ENCODE measurements at regions not wholly inside any gene's neighbourhood (a gene's known extent, or its start where the extent isn't known, plus 50 kb on each side); places are given as distances from the start of the nearest gene placed in this dataset.

DNA sequence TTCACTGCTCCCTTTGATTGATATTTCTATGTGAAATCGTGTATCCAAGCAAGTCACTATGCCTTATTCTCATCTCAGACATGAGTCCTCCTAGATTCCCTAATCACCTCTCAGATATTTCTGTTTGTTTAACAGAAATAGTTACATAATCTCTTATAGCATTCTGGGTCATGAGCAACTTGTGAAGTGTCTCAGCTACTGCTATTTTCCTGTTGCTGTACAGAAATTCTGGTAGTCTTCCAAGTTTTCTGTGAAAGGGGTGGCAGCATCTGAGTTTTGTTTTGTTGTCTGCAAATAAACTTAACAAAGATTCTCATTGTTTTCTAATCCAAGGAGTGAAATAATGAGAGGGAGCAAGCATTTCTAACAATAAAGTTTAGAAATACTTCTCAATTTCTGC lies 256.9 kb upstream of the ST8SIA4 start:
- no peak overlapping the region for H3K4me3 ChIP-seq (ENCODE audit: control insufficient read depth, low read depth, low read length)
- TF ChIP-seq, protein P1, sequence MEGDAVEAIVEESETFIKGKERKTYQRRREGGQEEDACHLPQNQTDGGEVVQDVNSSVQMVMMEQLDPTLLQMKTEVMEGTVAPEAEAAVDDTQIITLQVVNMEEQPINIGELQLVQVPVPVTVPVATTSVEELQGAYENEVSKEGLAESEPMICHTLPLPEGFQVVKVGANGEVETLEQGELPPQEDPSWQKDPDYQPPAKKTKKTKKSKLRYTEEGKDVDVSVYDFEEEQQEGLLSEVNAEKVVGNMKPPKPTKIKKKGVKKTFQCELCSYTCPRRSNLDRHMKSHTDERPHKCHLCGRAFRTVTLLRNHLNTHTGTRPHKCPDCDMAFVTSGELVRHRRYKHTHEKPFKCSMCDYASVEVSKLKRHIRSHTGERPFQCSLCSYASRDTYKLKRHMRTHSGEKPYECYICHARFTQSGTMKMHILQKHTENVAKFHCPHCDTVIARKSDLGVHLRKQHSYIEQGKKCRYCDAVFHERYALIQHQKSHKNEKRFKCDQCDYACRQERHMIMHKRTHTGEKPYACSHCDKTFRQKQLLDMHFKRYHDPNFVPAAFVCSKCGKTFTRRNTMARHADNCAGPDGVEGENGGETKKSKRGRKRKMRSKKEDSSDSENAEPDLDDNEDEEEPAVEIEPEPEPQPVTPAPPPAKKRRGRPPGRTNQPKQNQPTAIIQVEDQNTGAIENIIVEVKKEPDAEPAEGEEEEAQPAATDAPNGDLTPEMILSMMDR (IDR thresholded peaks at IDR 0.05; ENCODE audit: control insufficient read depth, insufficient read depth, low read depth, low read length, missing control alignments): no peak
- no peak for DNase-seq (ENCODE audit: low read depth)

DNA sequence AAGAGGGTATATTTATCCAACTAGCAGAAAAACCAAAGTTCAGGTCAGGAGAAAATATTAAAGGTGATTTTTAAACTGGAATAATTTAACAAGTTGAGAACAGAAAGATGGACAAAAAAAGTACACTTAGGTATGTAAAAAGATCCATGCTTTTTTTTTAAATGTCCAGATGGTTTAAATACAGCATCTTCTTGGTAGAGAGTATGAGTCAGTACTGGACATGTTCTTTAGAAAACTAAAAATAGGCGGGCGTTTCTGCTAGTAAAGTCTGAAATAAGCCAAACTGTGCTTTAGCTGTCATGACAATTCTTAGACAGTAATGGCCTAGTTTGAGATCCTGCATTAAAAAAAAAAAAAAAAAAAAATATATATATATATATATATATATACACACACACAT lies 255.9 kb upstream of the ST8SIA4 start:
- no peak overlapping the region for H3K4me3 ChIP-seq (ENCODE audit: control insufficient read depth, low read depth, low read length)
- TF ChIP-seq, protein P1 (IDR thresholded peaks at IDR 0.05; ENCODE audit: control insufficient read depth, insufficient read depth, low read depth, low read length, missing control alignments): no peak
- no peak for DNase-seq (ENCODE audit: low read depth)

DNA sequence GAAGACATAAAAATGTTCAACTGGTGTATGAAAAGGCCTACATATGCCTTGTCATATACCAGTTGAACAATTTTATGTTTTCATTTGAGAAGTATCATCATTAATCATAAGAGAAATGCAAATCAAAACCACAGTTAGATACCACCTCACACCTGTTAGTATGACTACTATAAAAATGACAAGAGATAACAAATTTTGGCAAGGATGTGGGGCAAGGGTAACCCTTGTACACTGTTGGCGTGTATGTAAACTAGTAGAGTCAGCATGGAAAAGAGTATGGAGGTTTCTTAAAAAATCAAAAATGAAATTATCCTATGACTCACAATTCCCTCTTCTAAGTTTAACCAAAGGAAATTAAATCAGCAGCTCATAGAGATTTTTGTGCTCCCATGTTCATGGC lies 250.4 kb upstream of the ST8SIA4 start:
- DNase-seq (ENCODE audit: low read depth): no peak
- H3K4me3 ChIP-seq (ENCODE audit: control insufficient read depth, low read depth, low read length): no peak overlapping the region
- TF ChIP-seq, protein P1 (IDR thresholded peaks at IDR 0.05; ENCODE audit: control insufficient read depth, insufficient read depth, low read depth, low read length, missing control alignments): no peak

DNA sequence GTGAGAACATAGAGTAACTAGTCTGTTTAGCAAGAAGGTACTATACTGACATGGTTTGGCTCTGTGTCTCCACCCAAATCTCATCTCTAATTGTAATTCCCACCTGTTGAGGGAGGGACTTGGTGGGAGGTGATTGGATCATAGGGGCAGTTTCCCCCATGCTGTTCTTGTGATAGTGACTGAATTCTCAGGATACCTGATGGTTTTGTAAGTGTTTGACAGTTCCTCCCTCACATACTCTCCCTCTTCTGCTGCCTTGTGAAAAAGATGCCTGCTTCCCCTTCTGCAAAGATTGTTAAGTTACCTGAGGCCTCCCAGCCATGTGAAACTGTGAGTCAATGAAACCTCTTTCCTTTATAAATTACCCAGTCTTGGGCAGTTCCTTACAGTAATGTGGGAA lies 240.4 kb upstream of the ST8SIA4 start:
- TF ChIP-seq, protein P1 (IDR thresholded peaks at IDR 0.05; ENCODE audit: control insufficient read depth, insufficient read depth, low read depth, low read length, missing control alignments): no peak
- H3K4me3 ChIP-seq (ENCODE audit: control insufficient read depth, low read depth, low read length): no peak overlapping the region
- no peak for DNase-seq (ENCODE audit: low read depth)

DNA sequence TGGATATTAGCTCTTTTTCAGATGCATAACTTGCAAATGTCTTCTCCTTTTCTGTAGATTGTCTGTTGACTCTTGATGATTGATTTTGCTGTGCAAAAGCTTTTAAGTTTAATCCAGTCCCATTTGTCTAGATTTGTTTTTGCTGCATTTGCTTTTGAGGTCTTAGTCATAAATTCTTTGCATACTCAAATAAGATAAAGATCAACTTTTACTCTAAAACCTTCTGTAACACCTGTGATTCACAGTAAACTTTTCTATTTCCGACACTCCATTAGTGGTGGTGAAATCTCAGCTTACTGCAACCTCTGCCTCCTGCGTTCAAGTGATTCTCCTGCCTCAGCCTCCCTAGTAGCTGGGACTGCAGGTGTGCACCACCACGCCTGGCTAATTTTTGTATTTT lies 239.0 kb upstream of the ST8SIA4 start:
- no peak for DNase-seq (ENCODE audit: low read depth)
- TF ChIP-seq, protein P1 (IDR thresholded peaks at IDR 0.05; ENCODE audit: control insufficient read depth, insufficient read depth, low read depth, low read length, missing control alignments): no peak

DNA sequence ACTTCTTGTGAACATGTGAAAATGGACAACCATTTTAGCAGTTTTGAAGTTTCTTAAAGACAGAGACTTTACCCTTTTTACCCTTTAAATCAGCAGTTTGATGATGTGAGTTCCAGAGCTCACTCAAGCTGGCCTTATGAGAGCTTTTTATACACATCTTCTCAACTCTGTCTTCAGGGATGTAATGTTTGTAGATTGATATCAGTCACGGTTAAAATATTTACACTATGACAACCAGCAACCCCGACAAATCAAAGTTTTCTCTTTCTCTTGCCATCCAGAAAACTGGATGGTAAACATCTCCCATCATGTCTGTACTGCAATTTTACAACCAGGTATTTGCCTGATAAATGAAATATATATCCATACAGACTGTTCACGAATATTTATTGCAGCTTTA lies 233.4 kb upstream of the ST8SIA4 start:
- H3K4me3 ChIP-seq (ENCODE audit: control insufficient read depth, low read depth, low read length): no peak overlapping the region

More for the DNA sequence above, 239.0 kb upstream of the ST8SIA4 start:
- H3K4me3 ChIP-seq (ENCODE audit: control insufficient read depth, low read depth, low read length): no peak overlapping the region

More for the DNA sequence above, 233.4 kb upstream of the ST8SIA4 start:
- DNase-seq (ENCODE audit: low read depth): no peak
- TF ChIP-seq, protein P1 (IDR thresholded peaks at IDR 0.05; ENCODE audit: control insufficient read depth, insufficient read depth, low read depth, low read length, missing control alignments): no peak

Measured in AG09309 (cell line).